ENCODE measurements at regions not wholly inside any gene's neighbourhood (a gene's known extent, or its start where the extent isn't known, plus 50 kb on each side); places are given as distances from the start of the nearest gene placed in this dataset.

GRCh38 chr12:77710209-77710608, 120.5 kb upstream of the NAV3 start:
- TF ChIP-seq POLR2AphosphoS5 (IDR thresholded peaks at IDR 0.05), result no peak
- H3K27ac ChIP-seq, result no peak overlapping the region
- H3K36me3 ChIP-seq, result no peaks in the 10 kb centered on the region
- no peaks in the 10 kb centered on the region for H3K4me1 ChIP-seq
- DNase-seq (no peak), ATAC-seq (ENCODE audit: low FRiP score in 2 of 2) (no peak)
- no peaks in the 10 kb centered on the region for H3K9me3 ChIP-seq
- H3K4me3 ChIP-seq, result no peak overlapping the region
- no peaks in the 10 kb centered on the region for H3K27me3 ChIP-seq
- WGBS, 2 donors, result 69 to 72% methylated on average over 1 of the region's 1 CpG

DNA sequence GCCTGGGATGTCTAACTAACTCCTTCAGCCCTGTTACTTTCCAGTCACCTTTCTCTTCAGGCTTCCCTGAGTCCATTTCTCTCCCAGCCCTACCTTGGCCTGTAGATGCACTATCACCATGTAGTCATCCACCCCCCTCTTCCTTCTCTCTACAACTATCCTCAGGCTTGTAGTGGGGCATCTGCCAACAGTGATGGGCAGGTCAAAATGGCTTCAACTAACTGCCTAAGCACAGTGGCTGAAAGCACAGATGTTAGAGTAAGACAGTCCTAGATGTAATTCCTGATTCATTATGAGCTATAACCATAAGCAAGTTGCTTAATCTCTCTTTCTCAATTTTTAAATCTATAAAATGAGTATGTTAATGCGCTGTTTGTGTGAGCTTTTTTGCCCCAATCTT, 133.6 kb upstream of the NAV3 start:
- ATAC-seq (ENCODE audit: low FRiP score in 2 of 2) (no peak), DNase-seq (no peak)
- TF ChIP-seq EP300 (IDR thresholded peaks at IDR 0.05) (no peak), POLR2A (IDR thresholded peaks at IDR 0.05) (no peak), POLR2AphosphoS5 (IDR thresholded peaks at IDR 0.05) (no peak)
- TF ChIP-seq, protein P1, sequence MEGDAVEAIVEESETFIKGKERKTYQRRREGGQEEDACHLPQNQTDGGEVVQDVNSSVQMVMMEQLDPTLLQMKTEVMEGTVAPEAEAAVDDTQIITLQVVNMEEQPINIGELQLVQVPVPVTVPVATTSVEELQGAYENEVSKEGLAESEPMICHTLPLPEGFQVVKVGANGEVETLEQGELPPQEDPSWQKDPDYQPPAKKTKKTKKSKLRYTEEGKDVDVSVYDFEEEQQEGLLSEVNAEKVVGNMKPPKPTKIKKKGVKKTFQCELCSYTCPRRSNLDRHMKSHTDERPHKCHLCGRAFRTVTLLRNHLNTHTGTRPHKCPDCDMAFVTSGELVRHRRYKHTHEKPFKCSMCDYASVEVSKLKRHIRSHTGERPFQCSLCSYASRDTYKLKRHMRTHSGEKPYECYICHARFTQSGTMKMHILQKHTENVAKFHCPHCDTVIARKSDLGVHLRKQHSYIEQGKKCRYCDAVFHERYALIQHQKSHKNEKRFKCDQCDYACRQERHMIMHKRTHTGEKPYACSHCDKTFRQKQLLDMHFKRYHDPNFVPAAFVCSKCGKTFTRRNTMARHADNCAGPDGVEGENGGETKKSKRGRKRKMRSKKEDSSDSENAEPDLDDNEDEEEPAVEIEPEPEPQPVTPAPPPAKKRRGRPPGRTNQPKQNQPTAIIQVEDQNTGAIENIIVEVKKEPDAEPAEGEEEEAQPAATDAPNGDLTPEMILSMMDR (IDR thresholded peaks at IDR 0.05), result no peak
- WGBS, 2 donors, result 89 to 94% methylated on average over 1 of the region's 1 CpG
- H3K4me1 ChIP-seq, result no peaks in the 10 kb centered on the region
- no peaks in the 10 kb centered on the region for H3K27me3 ChIP-seq
- no peaks in the 10 kb centered on the region for H3K9me3 ChIP-seq
- no peak overlapping the region for H3K27ac ChIP-seq
- H3K4me3 ChIP-seq, result no peak overlapping the region
- no peaks in the 10 kb centered on the region for H3K36me3 ChIP-seq

- TF ChIP-seq EP300 (IDR thresholded peaks at IDR 0.05) (no peak), POLR2AphosphoS5 (IDR thresholded peaks at IDR 0.05) (no peak), POLR2A (IDR thresholded peaks at IDR 0.05) (no peak)
- TF ChIP-seq, protein P1 (IDR thresholded peaks at IDR 0.05), result no peak
- Histone ChIP-seq H3K27ac (no peak overlapping the region), H3K9me3 (no peaks in the 10 kb centered on the region), H3K36me3 (no peaks in the 10 kb centered on the region), H3K27me3 (no peaks in the 10 kb centered on the region), H3K4me1 (no peaks in the 10 kb centered on the region), H3K4me3 (no peak overlapping the region)
- ATAC-seq (ENCODE audit: low FRiP score in 2 of 2) (no peak), DNase-seq (no peak)
- WGBS, 2 donors, result 81 to 83% methylated on average over 2 of the region's 2 CpGs
These were observed 134.5 kb upstream of the NAV3 start for GRCh38 chr12:77696183-77696582.

- Histone ChIP-seq H3K4me3 (no peak overlapping the region), H3K27ac (no peak overlapping the region), H3K36me3 (no peaks in the 10 kb centered on the region), H3K4me1 (no peaks in the 10 kb centered on the region), H3K9me3 (no peaks in the 10 kb centered on the region), H3K27me3 (no peaks in the 10 kb centered on the region)
- ATAC-seq (ENCODE audit: low FRiP score in 2 of 2) (no peak), DNase-seq (no peak)
- TF ChIP-seq, protein P1 (IDR thresholded peaks at IDR 0.05), result no peak
- TF ChIP-seq EP300 (IDR thresholded peaks at IDR 0.05) (no peak), POLR2A (IDR thresholded peaks at IDR 0.05) (no peak), POLR2AphosphoS5 (IDR thresholded peaks at IDR 0.05) (no peak)
These were observed 141.1 kb upstream of the NAV3 start for GRCh38 chr12:77689510-77690086.

GRCh38 chr12:77687321-77687720, 143.4 kb upstream of the NAV3 start:
- H3K36me3 ChIP-seq, result no peaks in the 10 kb centered on the region
- DNase-seq (no peak), ATAC-seq (ENCODE audit: low FRiP score in 2 of 2) (no peak)
- TF ChIP-seq EP300 (IDR thresholded peaks at IDR 0.05) (no peak), POLR2AphosphoS5 (IDR thresholded peaks at IDR 0.05) (no peak), POLR2A (IDR thresholded peaks at IDR 0.05) (no peak)
- TF ChIP-seq, protein P1 (IDR thresholded peaks at IDR 0.05), result no peak
- no peaks in the 10 kb centered on the region for H3K27me3 ChIP-seq
- H3K4me3 ChIP-seq, result no peak overlapping the region
- whole genome bisulfite sequencing, 2 donors, result 78% methylated on average over 3 of the region's 3 CpGs
- no peak overlapping the region for H3K27ac ChIP-seq
- H3K4me1 ChIP-seq, result no peaks in the 10 kb centered on the region
- H3K9me3 ChIP-seq, result no peaks in the 10 kb centered on the region
